Transverse colon (tissue), 4 donors: ENCODE measurements at regions not wholly inside any gene's neighbourhood (a gene's known extent, or its start where the extent isn't known, plus 50 kb on each side); places are given as distances from the start of the nearest gene placed in this dataset.

ENCODE experiments used
- DNase-seq: peaks from one replicate; pipeline ENCODE4 v3.0.0-alpha.2; 2019
- H3K27ac ChIP-seq, 4 donors: fragments of 200-600 bp; sonication (generic); 2 replicates each; pipeline ENCODE4 v1.5.1; 2016 to 2018; ENCODE audit warnings: inconsistent platforms in 4 of 4
- H3K27me3 ChIP-seq: fragments of 200-600 bp; sonication (generic); 2 replicates; pipeline ENCODE4 v1.5.1; 2017; ENCODE audit warnings: inconsistent platforms
- H3K36me3 ChIP-seq, 4 donors: fragments of 200-600 bp; sonication (generic); 2 replicates each; pipeline ENCODE4 v1.5.1; 2017 to 2019; ENCODE audit warnings: inconsistent platforms in 4 of 4
- H3K4me1 ChIP-seq, 4 donors: fragments of 200-600 bp; sonication (generic); 2 replicates each; pipeline ENCODE4 v1.5.1; 2017 to 2020; ENCODE audit warnings: inconsistent platforms in 4 of 4
- H3K4me3 ChIP-seq, 4 donors: fragments of 200-600 bp; sonication (generic); 1 replicate in 1 of 4; 2 replicates in 3 of 4; pipeline versions ENCODE4 v1.5.1 to v1.6.1; 2017 to 2019; ENCODE audit warnings: inconsistent platforms in 4 of 4
- H3K9me3 ChIP-seq, 2 donors: fragments of 200-600 bp; sonication (generic); 2 replicates each; pipeline ENCODE4 v1.5.1; 2017 to 2019; ENCODE audit warnings: inconsistent platforms in 2 of 2
- EP300 ChIP-seq: sonication (generic); formaldehyde crosslinking; IDR thresholded peaks from one replicate; pipeline ENCODE4 v1.6.1; 2017; ENCODE audit warnings: antibody characterized with exemption, low read depth
- POLR2A ChIP-seq: fragments of 450-650 bp; IDR thresholded peaks from one replicate; pipeline ENCODE4 v1.6.1; 2016; ENCODE audit warnings: antibody characterized with exemption, mild to moderate bottlenecking, moderate library complexity
- POLR2AphosphoS5 ChIP-seq, 3 donors: sonication (generic); formaldehyde crosslinking; IDR thresholded peaks; one replicate each; pipeline ENCODE4 v1.6.1; 2016; ENCODE audit warnings: antibody characterized with exemption in 3 of 3
- whole genome bisulfite sequencing, 2 donors: methylation state at CpG; one replicate each; pipeline ENCODE4 v1.1.5; 2018; ENCODE audit warnings: low coverage in 1 of 2; 5-methylcytosine and 5-hydroxymethylcytosine counted together
- in situ Hi-C, 4 donors: fragments of 200-750 bp; cut with MboI; loops; one replicate each; pipeline versions ENCODE4 v1.15.0 to v1.15.1; 2017; ENCODE audit warnings: low sequenced_read_pairs in 3 of 4, low pct_ligation_motif_present in 1 of 4, low pct_unique_long_range_greater_than_20kb in 1 of 4
- intact Hi-C: fragments of 100-400 bp; cut with DNase I; formaldehyde crosslinking; loops from one replicate; pipeline ENCODE4 v1.15.1; 2023; ENCODE audit warnings: low total_unique reads
- TF ChIP-seq, protein P1 (sequence below), 5 experiments: fragments of 200-600 bp in 3 of 5; fragments of 450-650 bp in 2 of 5; sonication (generic) in 3 of 5; IDR thresholded peaks; 1 replicate in 2 of 5; 2 replicates in 3 of 5; pipeline ENCODE4 v1.5.1; 2016 to 2017; ENCODE audit warnings: antibody characterized with exemption in 5 of 5, inconsistent platforms in 3 of 5, mild to moderate bottlenecking in 2 of 5, moderate library complexity in 1 of 5

DNA sequence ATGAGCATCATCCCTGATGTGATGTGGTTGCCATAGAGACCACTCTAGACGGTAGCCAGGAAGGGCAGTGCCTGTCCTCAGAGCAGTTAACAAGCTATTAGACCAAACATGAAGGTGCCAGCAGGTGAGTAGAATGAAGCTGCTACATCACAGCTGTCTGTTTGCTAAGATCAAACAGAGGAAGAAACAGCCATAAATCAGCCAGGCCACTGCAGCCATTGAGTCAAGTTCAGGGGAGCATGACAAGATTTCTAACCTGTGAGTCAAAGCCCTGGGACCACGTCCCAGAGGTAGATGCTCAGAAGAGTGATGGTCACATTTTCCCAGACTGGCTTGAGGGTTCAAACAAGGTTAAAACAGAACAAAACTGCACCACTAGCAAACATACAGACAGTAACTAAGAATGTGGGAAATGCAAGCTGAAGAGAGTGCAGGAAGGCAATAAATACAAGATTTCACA lies 450.6 kb upstream of the DAB1 start:
- no peak overlapping the region for H3K4me3 ChIP-seq
- 10% methylated on average over 2 of the region's 2 CpGs; no CpG with 5 or more reads in 1 of the 2 donors for WGBS, 2 donors
- no peak for TF ChIP-seq EP300
- TF ChIP-seq, protein P1, sequence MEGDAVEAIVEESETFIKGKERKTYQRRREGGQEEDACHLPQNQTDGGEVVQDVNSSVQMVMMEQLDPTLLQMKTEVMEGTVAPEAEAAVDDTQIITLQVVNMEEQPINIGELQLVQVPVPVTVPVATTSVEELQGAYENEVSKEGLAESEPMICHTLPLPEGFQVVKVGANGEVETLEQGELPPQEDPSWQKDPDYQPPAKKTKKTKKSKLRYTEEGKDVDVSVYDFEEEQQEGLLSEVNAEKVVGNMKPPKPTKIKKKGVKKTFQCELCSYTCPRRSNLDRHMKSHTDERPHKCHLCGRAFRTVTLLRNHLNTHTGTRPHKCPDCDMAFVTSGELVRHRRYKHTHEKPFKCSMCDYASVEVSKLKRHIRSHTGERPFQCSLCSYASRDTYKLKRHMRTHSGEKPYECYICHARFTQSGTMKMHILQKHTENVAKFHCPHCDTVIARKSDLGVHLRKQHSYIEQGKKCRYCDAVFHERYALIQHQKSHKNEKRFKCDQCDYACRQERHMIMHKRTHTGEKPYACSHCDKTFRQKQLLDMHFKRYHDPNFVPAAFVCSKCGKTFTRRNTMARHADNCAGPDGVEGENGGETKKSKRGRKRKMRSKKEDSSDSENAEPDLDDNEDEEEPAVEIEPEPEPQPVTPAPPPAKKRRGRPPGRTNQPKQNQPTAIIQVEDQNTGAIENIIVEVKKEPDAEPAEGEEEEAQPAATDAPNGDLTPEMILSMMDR (IDR thresholded peaks at IDR 0.05), result no peak
- TF ChIP-seq POLR2AphosphoS5 (IDR thresholded peaks at IDR 0.05), result no peak
- TF ChIP-seq POLR2A, result no peak
- no peak for DNase-seq
- H3K36me3 ChIP-seq, result no peaks in the 10 kb centered on the region
- H3K4me1 ChIP-seq, result no peaks in the 10 kb centered on the region
- no peak overlapping the region for H3K27ac ChIP-seq
- in situ Hi-C loops (no loop called here), intact Hi-C loops (no loop called here)
- no peaks in the 10 kb centered on the region for H3K9me3 ChIP-seq
- H3K27me3 ChIP-seq, result no peaks in the 10 kb centered on the region

DNA sequence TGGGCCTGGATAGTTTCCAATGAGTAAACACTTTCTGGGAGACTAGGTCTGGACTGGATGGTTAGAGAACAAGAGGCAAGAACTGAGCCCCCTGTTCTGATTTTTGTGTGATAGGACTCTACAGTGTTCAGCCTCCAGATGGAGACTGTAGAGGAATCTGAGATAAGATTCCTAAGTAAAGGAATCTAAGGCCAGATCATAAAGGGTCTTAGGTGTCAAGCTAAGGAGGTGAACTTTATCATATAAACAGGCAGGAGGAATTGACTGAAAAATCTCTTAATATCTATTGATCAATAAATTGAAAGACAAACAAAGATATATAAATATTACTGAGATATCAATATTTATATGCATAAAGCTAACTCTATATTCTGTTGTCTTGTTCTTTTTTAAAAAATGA lies 449.1 kb upstream of the DAB1 start:
- no peaks in the 10 kb centered on the region for H3K36me3 ChIP-seq
- no peak overlapping the region for H3K27ac ChIP-seq
- intact Hi-C loops, result no loop called here
- in situ Hi-C loops, result no loop called here
- DNase-seq, result no peak
- no peaks in the 10 kb centered on the region for H3K27me3 ChIP-seq
- peaks cover 0 to 3% (median 0%) of the 10 kb centered on the region in 4 donors for H3K4me1 ChIP-seq
- TF ChIP-seq POLR2AphosphoS5 (IDR thresholded peaks at IDR 0.05) (no peak), EP300 (no peak), POLR2A (no peak)
- TF ChIP-seq, protein P1 (IDR thresholded peaks at IDR 0.05), result no peak
- H3K4me3 ChIP-seq, result no peak overlapping the region
- H3K9me3 ChIP-seq, result no peaks in the 10 kb centered on the region

DNA sequence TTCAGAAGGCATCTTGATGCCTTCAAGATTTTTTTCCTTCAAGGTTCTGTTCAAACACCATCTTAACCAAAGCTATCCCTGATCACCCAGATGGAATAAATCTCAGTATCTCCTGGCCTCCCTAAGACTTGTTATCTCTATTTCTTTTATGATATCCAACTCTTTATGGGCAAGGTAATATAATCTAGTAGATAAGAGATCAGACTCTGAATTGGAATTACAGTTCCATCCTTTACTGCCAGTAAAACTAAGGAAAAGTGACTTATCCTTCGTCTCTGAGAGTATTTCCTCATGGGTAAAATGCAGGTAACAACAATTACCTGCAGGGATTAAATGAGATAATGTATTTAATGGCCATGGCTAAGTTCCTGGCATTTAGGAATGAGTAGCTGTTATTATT lies 445.0 kb upstream of the DAB1 start:
- Histone ChIP-seq H3K27ac (no peak overlapping the region), H3K9me3 (no peaks in the 10 kb centered on the region), H3K27me3 (no peaks in the 10 kb centered on the region), H3K36me3 (no peaks in the 10 kb centered on the region), H3K4me3 (no peak overlapping the region), H3K4me1 (peaks cover 0 to 10% (median 0%) of the 10 kb centered on the region in 4 donors)
- no peak for DNase-seq
- 24 to 70% methylated on average over 1 of the region's 1 CpG for WGBS, 2 donors
- intact Hi-C loops (no loop called here), in situ Hi-C loops (no loop called here)
- TF ChIP-seq POLR2AphosphoS5 (IDR thresholded peaks at IDR 0.05), result no peak

DNA sequence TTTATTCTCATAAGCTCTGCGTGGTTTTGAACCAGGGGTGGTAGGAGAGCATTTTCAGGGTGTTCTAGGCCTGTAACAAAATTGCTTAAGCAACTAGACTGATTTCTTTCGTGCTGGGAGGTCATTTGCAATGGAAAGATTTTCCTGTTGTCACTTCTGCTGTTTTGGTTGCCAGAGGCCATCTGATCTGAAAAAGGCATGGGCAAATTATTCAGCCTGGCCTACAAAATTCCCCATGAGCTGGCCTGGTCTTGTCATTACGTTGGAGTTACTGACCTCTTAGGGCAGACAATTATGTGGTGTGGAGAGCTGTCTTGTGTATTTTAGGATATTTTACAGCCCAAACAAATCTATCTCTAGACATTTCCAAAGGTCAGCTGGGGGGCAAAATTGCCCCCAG lies 444.4 kb upstream of the DAB1 start:
- TF ChIP-seq EP300 (no peak), POLR2AphosphoS5 (IDR thresholded peaks at IDR 0.05) (no peak), POLR2A (no peak)
- TF ChIP-seq, protein P1 (IDR thresholded peaks at IDR 0.05), result no peak
- no peak overlapping the region for H3K27ac ChIP-seq
- H3K4me1 ChIP-seq, result peaks cover 0 to 10% (median 0%) of the 10 kb centered on the region in 4 donors
- intact Hi-C loops (no loop called here), in situ Hi-C loops (no loop called here)
- no peak for DNase-seq
- no peaks in the 10 kb centered on the region for H3K27me3 ChIP-seq
- 60 to 72% methylated on average over 1 to 3 of the region's 3 CpGs for WGBS, 2 donors
- no peak overlapping the region for H3K4me3 ChIP-seq
- H3K36me3 ChIP-seq, result no peaks in the 10 kb centered on the region
- H3K9me3 ChIP-seq, result no peaks in the 10 kb centered on the region

DNA sequence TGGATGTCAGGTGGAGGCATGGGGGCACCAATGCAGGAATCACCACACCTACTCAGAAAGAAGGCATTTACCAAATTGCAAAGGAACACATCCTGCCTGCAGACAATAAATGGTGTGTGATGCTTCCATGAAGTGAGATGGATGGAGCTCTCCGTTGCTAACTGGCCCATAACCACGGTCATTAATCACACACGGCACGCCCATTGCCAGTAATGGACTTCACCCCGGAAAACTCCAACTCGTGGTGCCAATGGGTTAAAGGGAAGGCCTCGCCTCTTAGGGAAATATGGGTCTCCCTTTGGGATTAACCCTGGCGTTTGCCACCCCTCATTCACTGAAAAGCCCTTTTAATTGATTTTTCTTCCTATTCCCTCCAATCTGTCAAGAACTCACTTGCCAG lies 443.1 kb upstream of the DAB1 start:
- in situ Hi-C loops (no loop called here), intact Hi-C loops (no loop called here)
- Histone ChIP-seq H3K27ac (no peak overlapping the region), H3K36me3 (no peaks in the 10 kb centered on the region), H3K27me3 (no peaks in the 10 kb centered on the region), H3K9me3 (no peaks in the 10 kb centered on the region), H3K4me3 (no peak overlapping the region), H3K4me1 (peaks cover 0 to 10% (median 0%) of the 10 kb centered on the region in 4 donors)
- DNase-seq, result peak; percentile 53
- TF ChIP-seq POLR2A, result no peak
- TF ChIP-seq EP300, result no peak
- 47% methylated on average over 8 of the region's 8 CpGs; no CpG with 5 or more reads in 1 of the 2 donors for WGBS, 2 donors
